ENCODE measurements at regions not wholly inside any gene's neighbourhood (a gene's known extent, or its start where the extent isn't known, plus 50 kb on each side); places are given as distances from the start of the nearest gene placed in this dataset.

DNA sequence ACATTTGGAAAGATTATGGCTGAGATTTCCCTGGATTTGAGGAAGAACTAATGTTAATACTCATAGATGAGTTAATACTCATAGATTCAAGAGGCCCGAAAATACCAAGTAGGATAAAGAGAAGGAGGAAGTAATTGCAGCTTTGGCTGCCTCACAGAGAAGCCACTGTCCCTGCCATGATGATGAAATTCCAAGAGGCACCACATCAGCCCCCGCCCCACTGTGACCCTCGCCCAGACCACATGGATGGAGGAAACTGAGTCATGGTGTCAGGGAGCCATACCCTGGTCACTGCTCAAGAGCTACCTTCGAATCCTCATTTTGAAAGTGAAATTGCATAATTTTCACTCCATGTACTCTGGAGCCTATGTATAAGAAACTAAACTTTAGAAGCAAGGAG, 57.6 kb upstream of the SLC22A11 start:
- no peak overlapping the region for H3K9ac ChIP-seq (ENCODE audit: low read depth, low read length)
- no peak overlapping the region for H2BK20ac ChIP-seq (ENCODE audit: low read depth, low read length)
- H2AK9ac ChIP-seq (replicated peaks; ENCODE audit: low read depth, low read length, poor library complexity), result no peak overlapping the region
- H3K4me1 ChIP-seq (ENCODE audit: control insufficient read depth, insufficient read depth, low read length), result no peaks in the 10 kb centered on the region
- no peaks in the 10 kb centered on the region for H3K79me1 ChIP-seq (ENCODE audit: low read depth in 1 of 2, low read length in 2 of 2)
- no peak overlapping the region for H2BK15ac ChIP-seq (ENCODE audit: low read depth, low read length)
- H2BK120ac ChIP-seq (ENCODE audit: low read depth, low read length), result no peak overlapping the region
- H3K14ac ChIP-seq (replicated peaks; ENCODE audit: low read depth, low read length), result no peak overlapping the region
- H3K9me1 ChIP-seq (ENCODE audit: insufficient read depth, low read length), result no peaks in the 10 kb centered on the region
- no peak overlapping the region for H3K27ac ChIP-seq (ENCODE audit: insufficient read depth, low read length)
- DNase-seq (no peak), ATAC-seq (ENCODE audit: low read depth) (no peak)
- H4K91ac ChIP-seq (ENCODE audit: insufficient read depth, low read depth, low read length), result no peak overlapping the region
- H3K9me3 ChIP-seq (ENCODE audit: control insufficient read depth, insufficient read depth, low read length), result peaks cover 2% of the 10 kb centered on the region; the same call in 1 of the 2 replicates
- H2AK5ac ChIP-seq (ENCODE audit: low read depth, low read length), result no peak overlapping the region
- ChIA-PET POLR2A (ENCODE audit: unreplicated experiment) (no interaction called here), CTCF (no interaction called here)
- H3K4me3 ChIP-seq (ENCODE audit: insufficient read depth, low read depth, low read length), result no peak overlapping the region
- TF ChIP-seq CHD1 (IDR thresholded peaks at IDR 0.05; ENCODE audit: low read depth, low read length), result no peak
- no peak for TF ChIP-seq MAZ (IDR thresholded peaks at IDR 0.05; ENCODE audit: borderline replicate concordance, low read depth, low read length)
- TF ChIP-seq RCOR1 (IDR thresholded peaks at IDR 0.05; ENCODE audit: insufficient replicate concordance, low read length), result no peak
- TF ChIP-seq CEBPB (IDR thresholded peaks at IDR 0.05; ENCODE audit: low read depth, low read length), result no peak
- no peak for TF ChIP-seq FOS (IDR thresholded peaks at IDR 0.05; ENCODE audit: low read depth, low read length)
- TF ChIP-seq, protein P1, sequence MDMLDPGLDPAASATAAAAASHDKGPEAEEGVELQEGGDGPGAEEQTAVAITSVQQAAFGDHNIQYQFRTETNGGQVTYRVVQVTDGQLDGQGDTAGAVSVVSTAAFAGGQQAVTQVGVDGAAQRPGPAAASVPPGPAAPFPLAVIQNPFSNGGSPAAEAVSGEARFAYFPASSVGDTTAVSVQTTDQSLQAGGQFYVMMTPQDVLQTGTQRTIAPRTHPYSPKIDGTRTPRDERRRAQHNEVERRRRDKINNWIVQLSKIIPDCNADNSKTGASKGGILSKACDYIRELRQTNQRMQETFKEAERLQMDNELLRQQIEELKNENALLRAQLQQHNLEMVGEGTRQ (IDR thresholded peaks at IDR 0.05; ENCODE audit: low read depth, low read length), result no peak
- TF ChIP-seq SMC3 (IDR thresholded peaks at IDR 0.05; ENCODE audit: low read depth, low read length), result no peak
- no peak overlapping the region for H2AFZ ChIP-seq (replicated peaks; ENCODE audit: low read length, poor library complexity)
- H3K4ac ChIP-seq (ENCODE audit: low read depth, low read length), result no peak overlapping the region
- no peak overlapping the region for H4K5ac ChIP-seq (ENCODE audit: low read depth, low read length)
- no peak overlapping the region; the same call in 1 of the 2 replicates for H3K56ac ChIP-seq (ENCODE audit: extremely low read depth, insufficient read depth, low read length)
- H3K36me3 ChIP-seq (ENCODE audit: control insufficient read depth, insufficient read depth, low read length), result no peaks in the 10 kb centered on the region
- H4K8ac ChIP-seq (ENCODE audit: low read depth in 2 of 2, low read length in 2 of 2), result no peak overlapping the region
- H3K4me2 ChIP-seq (ENCODE audit: low read depth, low read length), result no peak overlapping the region
- peaks cover 30% of the 10 kb centered on the region for H3K27me3 ChIP-seq (ENCODE audit: control insufficient read depth, insufficient read depth, low read length)
- BruUV-seq (replicated peaks), result no TSS peak
- in situ Hi-C loops (cut with MboI; ENCODE audit: low sequenced_read_pairs) (no loop called here), intact Hi-C loops (cut with micrococcal nuclease) (no loop called here), dilution Hi-C loops (cut with HindIII; ENCODE audit: low sequenced_read_pairs, unreplicated experiment) (no loop called here)
- no peak overlapping the region for H3K18ac ChIP-seq (ENCODE audit: low read depth, low read length)
- WGBS, 2 experiments (ENCODE audit: extremely low coverage in 2 of 2, insufficient read length in 1 of 2), result no CpG with 5 or more reads among the region's 4 CpGs
- no peak overlapping the region for H3K23ac ChIP-seq (ENCODE audit: low read depth, low read length)
- H4K20me1 ChIP-seq (ENCODE audit: insufficient read depth, low read length), result no peaks in the 10 kb centered on the region
- no peak overlapping the region for H2BK5ac ChIP-seq (ENCODE audit: low read depth, low read length, poor library complexity, severe bottlenecking)
